Ascending aorta (tissue), 2 donors: ENCODE measurements at regions not wholly inside any gene's neighbourhood (a gene's known extent, or its start where the extent isn't known, plus 50 kb on each side); places are given as distances from the start of the nearest gene placed in this dataset.

Source experiments
- DNase-seq, 2 donors: peaks; one replicate each; pipeline ENCODE4 v3.0.0-alpha.2; 2019; ENCODE audit warnings: low spot score in 2 of 2
- H3K27ac ChIP-seq, 2 donors: fragments of 200-600 bp; sonication (generic); one replicate each; pipeline ENCODE4 v1.5.1; 2016 to 2017; ENCODE audit warnings: mild to moderate bottlenecking in 1 of 2
- H3K27me3 ChIP-seq: fragments of 200-600 bp; sonication (generic); one replicate; pipeline ENCODE4 v1.5.1; 2017
- H3K36me3 ChIP-seq, 2 donors: fragments of 200-600 bp; sonication (generic); one replicate each; pipeline ENCODE4 v1.5.1; 2016
- H3K4me1 ChIP-seq, 2 donors: fragments of 200-600 bp; sonication (generic); one replicate each; pipeline ENCODE4 v1.5.1; 2016 to 2017; ENCODE audit warnings: mild to moderate bottlenecking in 1 of 2
- H3K4me3 ChIP-seq, 2 donors: fragments of 200-600 bp; sonication (generic); one replicate each; pipeline ENCODE4 v1.5.1; 2016 to 2017; ENCODE audit warnings: mild to moderate bottlenecking in 1 of 2
- H3K9me3 ChIP-seq, 2 donors: fragments of 200-600 bp; sonication (generic); one replicate each; pipeline ENCODE4 v1.5.1; 2016
- CTCF ChIP-seq, 3 experiments: fragments of 200-600 bp in 2 of 3; fragments of 450-650 bp in 1 of 3; sonication (generic) in 2 of 3; IDR thresholded peaks; one replicate each; pipeline ENCODE4 v1.5.1; 2016 to 2019; ENCODE audit warnings: antibody characterized with exemption in 3 of 3, mild to moderate bottlenecking in 1 of 3, moderate library complexity in 1 of 3
- intact Hi-C: fragments of 100-400 bp; cut with DNase I; formaldehyde crosslinking; loops from one replicate; pipeline ENCODE4 v1.15.1; 2023

DNA sequence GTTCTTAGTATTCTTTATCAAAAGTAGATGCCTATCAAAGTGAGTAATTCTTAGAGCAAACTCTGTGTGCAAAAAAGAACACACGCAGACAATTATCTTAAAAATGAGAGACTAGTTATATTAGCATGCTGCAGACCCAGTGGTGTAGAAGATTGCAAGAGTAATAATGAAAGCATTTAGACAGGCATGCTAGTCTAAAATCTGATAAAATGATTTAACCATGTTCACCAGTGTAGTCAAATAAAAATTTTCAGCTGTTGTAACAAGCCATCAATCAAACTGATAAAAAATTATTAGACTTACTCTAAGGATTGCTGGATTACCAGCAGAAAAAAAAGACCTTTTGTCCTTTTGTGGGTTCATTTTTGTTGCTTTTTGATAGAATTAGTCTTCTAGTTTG lies 241.9 kb upstream of the TLE4 start:
- no peak for DNase-seq

DNA sequence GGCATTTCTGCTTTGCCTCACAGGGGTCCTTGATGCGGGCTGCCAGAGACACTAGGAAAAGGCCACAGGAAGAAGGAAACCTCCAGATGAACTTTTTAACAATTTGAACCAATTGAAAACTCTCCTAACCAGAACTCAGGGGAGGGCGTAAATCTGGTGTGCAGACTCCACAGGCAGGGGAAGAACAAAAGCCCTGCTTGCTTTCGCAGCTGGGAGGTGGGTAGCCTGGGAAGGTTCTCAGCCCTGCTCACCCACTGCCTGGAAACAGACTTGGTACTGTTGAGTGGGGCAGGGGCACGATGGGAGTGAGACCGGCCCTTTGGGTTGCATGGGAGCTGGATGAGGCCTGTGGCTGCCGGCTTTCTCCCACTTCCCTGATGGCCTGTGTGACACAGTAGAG lies 237.8 kb upstream of the TLE4 start:
- intact Hi-C loops, result no loop called here
- no peaks in the 10 kb centered on the region for H3K27me3 ChIP-seq
- H3K27ac ChIP-seq, result no peak overlapping the region
- H3K4me1 ChIP-seq, result no peaks in the 10 kb centered on the region
- DNase-seq, result no peak
- H3K4me3 ChIP-seq, result no peak overlapping the region
- H3K36me3 ChIP-seq, result no peaks in the 10 kb centered on the region
- no peaks in the 10 kb centered on the region for H3K9me3 ChIP-seq
- no peak for TF ChIP-seq CTCF (IDR thresholded peaks at IDR 0.05)

More for the DNA sequence above, 241.9 kb upstream of the TLE4 start:
- H3K9me3 ChIP-seq, result no peaks in the 10 kb centered on the region
- no peak overlapping the region for H3K27ac ChIP-seq
- H3K4me1 ChIP-seq, result no peaks in the 10 kb centered on the region
- no peaks in the 10 kb centered on the region for H3K27me3 ChIP-seq
- H3K4me3 ChIP-seq, result no peak overlapping the region
- intact Hi-C loops, result no loop called here
- TF ChIP-seq CTCF (IDR thresholded peaks at IDR 0.05), result no peak
- H3K36me3 ChIP-seq, result no peaks in the 10 kb centered on the region

DNA sequence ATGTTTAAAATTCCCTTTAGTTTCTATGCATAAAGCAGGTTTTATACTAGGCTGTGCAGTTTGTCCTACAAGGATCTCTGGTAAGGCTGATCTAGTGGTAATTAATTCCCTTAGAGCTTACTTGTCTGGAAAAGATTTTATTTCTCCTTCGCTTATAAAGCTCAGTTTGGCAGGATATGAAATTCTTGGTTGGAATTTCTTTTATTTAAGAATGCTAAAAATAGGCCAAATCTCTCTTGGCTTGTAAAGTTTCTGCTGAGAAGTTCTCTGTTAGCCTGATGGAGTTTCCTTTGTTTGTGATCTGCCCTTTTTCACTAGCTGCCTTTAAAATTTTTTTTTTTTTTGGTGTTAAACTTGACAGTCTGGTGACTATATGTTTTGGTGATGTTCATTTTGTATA lies 237.1 kb upstream of the TLE4 start:
- H3K4me3 ChIP-seq, result no peak overlapping the region
- H3K27ac ChIP-seq, result no peak overlapping the region
- intact Hi-C loops, result no loop called here
- no peaks in the 10 kb centered on the region for H3K4me1 ChIP-seq
- no peaks in the 10 kb centered on the region for H3K9me3 ChIP-seq
- H3K27me3 ChIP-seq, result no peaks in the 10 kb centered on the region
- DNase-seq, result no peak
- H3K36me3 ChIP-seq, result no peaks in the 10 kb centered on the region
- no peak for TF ChIP-seq CTCF (IDR thresholded peaks at IDR 0.05)

- Histone ChIP-seq H3K36me3 (no peaks in the 10 kb centered on the region), H3K9me3 (no peaks in the 10 kb centered on the region), H3K4me3 (no peak overlapping the region), H3K27ac (no peak overlapping the region), H3K4me1 (no peaks in the 10 kb centered on the region), H3K27me3 (no peaks in the 10 kb centered on the region)
- no peak for TF ChIP-seq CTCF (IDR thresholded peaks at IDR 0.05)
- no peak for DNase-seq
- intact Hi-C loops, result no loop called here
These were observed 235.8 kb upstream of the TLE4 start for GRCh38 chr9:79335987-79336386.

GRCh38 chr9:79341561-79341960 lies 230.2 kb upstream of the TLE4 start:
- no peaks in the 10 kb centered on the region for H3K4me1 ChIP-seq
- no peaks in the 10 kb centered on the region for H3K27me3 ChIP-seq
- H3K4me3 ChIP-seq, result no peak overlapping the region
- no peak for DNase-seq
- H3K27ac ChIP-seq, result no peak overlapping the region
- no peaks in the 10 kb centered on the region for H3K9me3 ChIP-seq
- intact Hi-C loops, result no loop called here
- H3K36me3 ChIP-seq, result no peaks in the 10 kb centered on the region
- no peak for TF ChIP-seq CTCF (IDR thresholded peaks at IDR 0.05)

DNA sequence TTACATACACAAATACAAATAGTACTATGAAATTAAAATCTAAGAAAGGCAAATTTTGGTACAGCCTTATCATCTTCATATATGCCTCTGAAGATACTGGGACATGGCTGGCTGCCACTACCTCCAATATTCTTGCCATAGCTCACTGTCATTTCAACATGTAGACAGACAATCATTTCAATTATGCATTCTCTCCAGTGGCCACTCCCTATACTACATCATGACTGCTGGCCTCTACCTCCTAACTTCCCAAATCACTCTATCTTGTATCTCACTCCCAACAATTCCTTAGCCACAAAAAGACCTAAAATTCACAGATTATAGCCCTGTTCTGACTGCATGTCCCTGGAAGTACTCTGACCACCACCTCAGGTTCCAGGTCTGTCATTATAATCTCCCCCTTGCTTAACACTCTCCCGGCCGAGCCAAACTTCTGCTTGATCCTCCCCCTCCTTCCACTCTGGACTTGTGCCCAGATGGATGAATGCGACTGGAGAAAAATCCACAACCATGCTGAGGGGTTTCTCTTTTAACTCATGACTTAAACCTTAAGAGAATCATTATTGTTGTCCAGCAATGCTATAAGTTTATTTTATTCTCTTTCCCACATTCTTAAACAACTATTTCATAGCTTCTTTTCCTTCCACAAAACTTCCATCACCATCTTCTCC lies 225.3 kb upstream of the TLE4 start:
- Histone ChIP-seq H3K9me3 (no peaks in the 10 kb centered on the region), H3K27ac (no peak overlapping the region), H3K36me3 (no peaks in the 10 kb centered on the region), H3K27me3 (no peaks in the 10 kb centered on the region), H3K4me1 (no peaks in the 10 kb centered on the region), H3K4me3 (no peak overlapping the region)
- intact Hi-C loops, result no loop called here
- no peak for DNase-seq
- TF ChIP-seq CTCF (IDR thresholded peaks at IDR 0.05), result no peak
